Adrenal gland (tissue), 5 donors: ENCODE measurements at regions not wholly inside any gene's neighbourhood (a gene's known extent, or its start where the extent isn't known, plus 50 kb on each side); places are given as distances from the start of the nearest gene placed in this dataset.

Experiments used
- POLR2A ChIP-seq, 2 donors: fragments of 450-650 bp; IDR thresholded peaks; one replicate each; pipeline ENCODE4 v1.6.1; 2017; ENCODE audit warnings: antibody characterized with exemption in 2 of 2, mild to moderate bottlenecking in 2 of 2, moderate library complexity in 1 of 2
- TF ChIP-seq, protein P1 (sequence below), 6 experiments: fragments of 450-650 bp in 4 of 6; fragments of 200-600 bp in 2 of 6; sonication (generic) in 1 of 6; IDR thresholded peaks; 1 replicate in 5 of 6; 2 replicates in 1 of 6; pipeline versions ENCODE4 v1.5.1 to v1.8.0; 2016 to 2021; ENCODE audit warnings: antibody characterized with exemption in 6 of 6, mild to moderate bottlenecking in 2 of 6, moderate library complexity in 1 of 6
- donor health status: DM: no; HTN: no; CAD: no.

DNA sequence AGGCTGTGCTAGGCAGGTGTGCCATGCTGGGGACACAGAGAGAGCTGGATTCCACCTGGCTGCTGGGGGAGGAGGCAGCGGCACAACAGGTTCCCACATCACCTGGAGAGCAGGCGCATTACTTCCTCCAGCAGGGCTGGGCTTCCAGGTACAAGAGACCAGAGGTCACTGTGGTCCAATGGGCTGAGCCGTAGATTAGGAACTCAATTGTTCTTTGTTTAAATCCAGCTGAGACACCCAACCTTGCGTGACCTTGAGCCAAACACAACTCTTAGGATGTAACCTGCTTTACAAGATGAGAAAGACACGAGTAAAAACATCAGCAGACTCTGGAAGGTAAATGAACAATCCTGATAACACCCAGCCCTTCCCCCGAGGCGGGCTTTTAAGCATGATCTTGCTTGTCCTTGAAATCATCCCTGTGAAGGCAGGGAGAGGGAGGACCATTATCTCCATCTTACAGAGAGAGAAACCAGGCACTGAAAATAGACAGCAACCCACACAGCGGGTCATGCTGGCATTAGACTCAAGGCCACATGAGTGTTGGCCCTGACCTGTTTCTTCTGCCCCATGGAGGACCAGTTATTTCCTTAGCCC is 216.5 kb upstream of the RREB1 start:
- TF ChIP-seq, protein P1, sequence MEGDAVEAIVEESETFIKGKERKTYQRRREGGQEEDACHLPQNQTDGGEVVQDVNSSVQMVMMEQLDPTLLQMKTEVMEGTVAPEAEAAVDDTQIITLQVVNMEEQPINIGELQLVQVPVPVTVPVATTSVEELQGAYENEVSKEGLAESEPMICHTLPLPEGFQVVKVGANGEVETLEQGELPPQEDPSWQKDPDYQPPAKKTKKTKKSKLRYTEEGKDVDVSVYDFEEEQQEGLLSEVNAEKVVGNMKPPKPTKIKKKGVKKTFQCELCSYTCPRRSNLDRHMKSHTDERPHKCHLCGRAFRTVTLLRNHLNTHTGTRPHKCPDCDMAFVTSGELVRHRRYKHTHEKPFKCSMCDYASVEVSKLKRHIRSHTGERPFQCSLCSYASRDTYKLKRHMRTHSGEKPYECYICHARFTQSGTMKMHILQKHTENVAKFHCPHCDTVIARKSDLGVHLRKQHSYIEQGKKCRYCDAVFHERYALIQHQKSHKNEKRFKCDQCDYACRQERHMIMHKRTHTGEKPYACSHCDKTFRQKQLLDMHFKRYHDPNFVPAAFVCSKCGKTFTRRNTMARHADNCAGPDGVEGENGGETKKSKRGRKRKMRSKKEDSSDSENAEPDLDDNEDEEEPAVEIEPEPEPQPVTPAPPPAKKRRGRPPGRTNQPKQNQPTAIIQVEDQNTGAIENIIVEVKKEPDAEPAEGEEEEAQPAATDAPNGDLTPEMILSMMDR (IDR thresholded peaks at IDR 0.05): no peak
- no peak for TF ChIP-seq POLR2A (IDR thresholded peaks at IDR 0.05)
